K562 (cell line): ENCODE measurements at regions not wholly inside any gene's neighbourhood (a gene's known extent, or its start where the extent isn't known, plus 50 kb on each side); places are given as distances from the start of the nearest gene placed in this dataset.

Experiments used
- ARID1B ChIP-seq: fragments of 450-650 bp; IDR thresholded peaks from 2 replicates; pipeline ENCODE4 v1.6.1; 2016; ENCODE audit warnings: antibody characterized with exemption, mild to moderate bottlenecking, inconsistent platforms
- BMI1 ChIP-seq: fragments of 150-350 bp; IDR thresholded peaks from 2 replicates; pipeline ENCODE4 v1.6.1; 2014; ENCODE audit warnings: low read length
- CEBPB ChIP-seq: fragments of 450-650 bp; IDR thresholded peaks from 2 replicates; pipeline ENCODE4 v1.6.1; 2016; ENCODE audit warnings: missing genetic modification characterization, missing compliant biosample characterization
- CEBPG ChIP-seq, 3 experiments: fragments of 200-800 bp in 1 of 3; sonication (Bioruptor generic) in 1 of 3; sonication (generic) in 1 of 3; formaldehyde crosslinking in 1 of 3; IDR thresholded peaks in 2 of 3; conservative IDR thresholded peaks in 1 of 3; 2 replicates each; pipeline versions ENCODE4 v1.6.1 to v1.8.0; 2016 to 2022; ENCODE audit warnings: missing compliant biosample characterization in 2 of 3, missing genetic modification characterization in 2 of 3, mild to moderate bottlenecking in 1 of 3, missing genetic modification reagents in 1 of 3
- DIDO1 ChIP-seq: fragments of 450-650 bp; IDR thresholded peaks from 2 replicates; pipeline ENCODE4 v1.6.1; 2016; ENCODE audit warnings: low read depth, missing biosample characterization, missing genetic modification characterization
- MTF1 ChIP-seq: fragments of 250-450 bp; sonication (Bioruptor Pico); IDR thresholded peaks from 2 replicates; pipeline ENCODE4 v1.9.0; 2021; ENCODE audit warnings: moderate library complexity, mild to moderate bottlenecking, inconsistent platforms, borderline replicate concordance
- RCOR1 ChIP-seq, 2 experiments: IDR thresholded peaks; 2 replicates each; pipeline ENCODE4 v1.6.1; 2012; ENCODE audit warnings: low read depth in 2 of 2, low read length in 2 of 2, borderline replicate concordance in 1 of 2, improper control_type of control experiment in 1 of 2
- RREB1 ChIP-seq: fragments of 250-450 bp; sonication (Bioruptor Pico); IDR thresholded peaks from 2 replicates; pipeline ENCODE4 v1.4.0; 2020
- SMAD1 ChIP-seq: fragments of 150-350 bp; IDR thresholded peaks from 2 replicates; pipeline ENCODE4 v1.6.1; 2014; ENCODE audit warnings: low read length, low read depth; ENCODE audit not compliant: partially characterized antibody
- SMARCA4 ChIP-seq: fragments of 450-650 bp; IDR thresholded peaks from 2 replicates; pipeline ENCODE4 v1.6.1; 2016
- ZBTB12 ChIP-seq: fragments of 250-450 bp; sonication (Bioruptor Pico); IDR thresholded peaks from 2 replicates; pipeline ENCODE4 v1.4.0; 2020

- TF ChIP-seq RCOR1 (IDR thresholded peaks at IDR 0.05; ENCODE audit: borderline replicate concordance in 1 of 2, low read depth in 2 of 2, low read length in 2 of 2) (peak in 1 of 2 experiments; percentile 55; a peak in 2 of 4 replicates), RREB1 (peak; percentile 69; the same call in 1 of the 2 replicates), CEBPG (CRISPR knock-in tag; IDR thresholded peaks at IDR 0.05) (no peak), CEBPG (tag; conservative IDR thresholded peaks at IDR 0.05 in 1 of 2, IDR thresholded peaks at IDR 0.05 in 1 of 2) (0 out of 4 replicates have a peak, but pooled peaks of 1 of the 2 experiments have one; percentile 24), DIDO1 (tag) (0 out of 2 replicates have a peak, but pooled peaks have one; percentile 37), MTF1 (CRISPR knock-in tag) (no peak), SMARCA4 (0 out of 2 replicates have a peak, but pooled peaks have one; percentile 30), ZBTB12 (CRISPR knock-in tag) (0 out of 2 replicates have a peak, but pooled peaks have one; percentile 15), ARID1B (peak; percentile 54), CEBPB (tag) (peak; percentile 89), SMAD1 (no peak), BMI1 (no peak)
- TF ChIP-seq, all 486 proteins: peak for 22
These were observed 524.0 kb downstream of the CD83 start (continued) for GRCh38 chr6:14641423-14642135.
